GM21360 (cell line): ENCODE measurements at regions not wholly inside any gene's neighbourhood (a gene's known extent, or its start where the extent isn't known, plus 50 kb on each side); places are given as distances from the start of the nearest gene placed in this dataset.
"Not testable (repeated sequence)": the region's sequence is repeated elsewhere in the genome, so short reads cannot be mapped to it uniquely, and the experiment has no call there.

Experiments used
- ATAC-seq: cut with Tn5 transposase; IDR thresholded peaks from one replicate; pipeline ENCODE4 v1.9.1; 2021; ENCODE audit warnings: mild to moderate bottlenecking, moderate library complexity; ENCODE audit not compliant: unreplicated experiment

DNA sequence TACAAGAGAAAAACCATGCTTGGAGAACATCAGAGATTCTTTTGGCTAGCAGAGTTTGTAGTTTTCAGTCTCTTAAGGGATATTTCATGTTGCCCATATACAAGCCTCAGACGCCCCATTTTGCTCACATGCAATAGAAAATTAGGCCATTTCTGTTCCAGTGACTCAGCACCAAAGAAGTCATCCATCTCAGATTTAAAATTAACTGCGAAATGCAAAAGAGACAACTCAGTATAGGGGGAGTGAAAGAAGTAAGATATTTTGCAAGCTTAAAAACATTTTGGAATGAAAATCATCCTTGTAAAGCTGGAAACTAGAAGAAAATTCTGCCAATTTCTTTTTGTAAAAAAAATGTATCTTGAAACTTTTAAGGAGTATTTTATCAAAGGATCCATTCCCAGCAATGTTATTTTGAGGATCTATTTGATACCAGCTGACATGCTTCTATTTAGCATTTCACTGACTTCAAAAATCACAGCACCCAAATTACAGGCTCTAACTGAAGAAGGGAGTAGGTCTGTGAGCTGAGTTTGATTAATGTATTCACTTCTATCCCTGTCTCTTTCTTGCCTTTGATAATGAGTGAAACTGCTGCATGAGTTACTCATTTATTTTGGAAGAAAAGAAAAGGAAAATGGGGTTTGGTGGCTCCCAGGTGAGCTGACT, 223.7 kb upstream of the SULF2 start:
- no peak for ATAC-seq

DNA sequence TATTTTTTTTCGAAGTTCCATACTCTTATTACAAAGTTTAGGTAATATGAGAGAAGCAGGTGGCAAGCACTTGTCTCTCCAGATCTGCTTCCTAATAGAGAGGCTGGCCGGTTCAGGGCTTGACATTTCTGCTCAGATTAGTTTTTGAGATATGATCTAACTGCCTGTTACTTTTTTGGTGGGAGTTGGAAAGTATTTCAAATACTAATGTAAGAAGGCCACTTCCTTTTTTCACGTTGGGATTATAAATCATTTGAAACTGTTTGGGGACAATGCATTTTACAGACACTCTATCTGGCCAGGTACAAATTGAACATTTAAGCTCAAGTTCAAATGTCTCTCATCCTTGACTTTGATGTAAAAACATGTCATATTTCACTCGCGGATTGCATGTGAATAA, 222.1 kb upstream of the SULF2 start:
- ATAC-seq: no peak

- ATAC-seq: no peak
These were observed 221.0 kb upstream of the SULF2 start for GRCh38 chr20:48006036-48006833.

- no peak for ATAC-seq
These were observed 217.7 kb upstream of the SULF2 start for GRCh38 chr20:48003021-48003420.

DNA sequence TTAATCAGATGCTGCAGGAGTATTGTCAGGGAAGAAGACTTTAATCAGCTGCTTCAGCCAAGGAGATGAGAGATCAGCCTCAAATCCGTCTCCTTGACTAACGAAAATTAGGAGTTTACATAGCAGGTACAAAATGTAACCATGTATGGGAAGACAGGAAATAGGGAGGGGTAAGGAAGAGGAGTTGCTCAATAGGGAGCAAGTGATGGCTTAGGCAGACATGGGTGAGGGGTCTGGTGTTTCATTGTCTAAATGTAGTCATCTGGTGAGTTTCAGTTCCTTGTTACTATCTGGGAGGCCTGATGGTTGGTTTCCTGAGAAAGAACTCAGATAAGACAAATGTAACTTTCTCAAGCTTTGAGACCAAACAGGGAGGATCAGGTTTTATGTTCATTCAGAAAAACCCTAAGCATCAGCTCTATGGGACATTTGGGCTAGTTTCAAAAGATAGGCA, 217.3 kb upstream of the SULF2 start:
- peak; percentile 89 for ATAC-seq

GRCh38 chr20:47999166-47999565, 213.9 kb upstream of the SULF2 start:
- no peak for ATAC-seq

DNA sequence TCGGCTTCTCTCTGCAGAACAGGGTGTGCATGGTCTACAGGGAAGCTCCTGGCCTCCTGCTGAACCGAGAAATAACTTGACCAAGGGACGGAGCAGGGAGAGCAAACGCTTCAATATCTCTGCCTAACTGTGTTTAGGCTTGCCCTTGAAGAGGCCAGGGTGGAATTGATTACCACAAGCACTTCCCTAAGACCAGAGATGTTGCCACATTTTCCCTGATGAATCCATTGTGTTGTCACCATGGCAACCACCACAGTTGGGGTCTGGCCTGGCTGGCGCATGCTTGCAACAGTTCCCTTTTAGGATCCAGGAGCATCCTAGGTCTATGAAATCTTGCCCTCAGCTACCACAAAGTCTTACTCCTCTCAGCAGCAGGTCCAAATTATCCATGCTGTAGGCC, 213.5 kb upstream of the SULF2 start:
- no peak for ATAC-seq

GRCh38 chr20:47995661-47996060, 210.4 kb upstream of the SULF2 start:
- ATAC-seq: no peak

DNA sequence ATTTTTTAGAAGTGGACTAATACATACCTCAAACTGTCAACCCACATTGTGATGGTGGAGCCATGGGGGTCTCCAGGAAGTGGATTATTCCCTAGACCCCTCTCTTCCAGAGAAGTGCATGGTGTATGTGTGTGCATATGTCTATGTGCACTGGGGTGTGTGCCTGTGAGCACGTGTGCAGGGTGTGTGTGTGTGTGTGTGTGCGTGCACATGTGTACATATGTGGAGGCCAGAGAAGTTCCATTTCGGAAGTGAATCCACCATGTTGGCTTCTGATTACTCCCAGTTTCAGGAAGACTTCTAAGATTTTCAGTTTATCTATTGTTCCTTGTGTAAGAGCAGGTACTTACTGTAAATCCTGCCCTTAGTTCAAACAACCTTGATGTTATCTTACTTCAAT, 208.5 kb upstream of the SULF2 start:
- no peak for ATAC-seq

- no peak for ATAC-seq
These were observed 207.9 kb upstream of the SULF2 start for GRCh38 chr20:47993035-47993755.

DNA sequence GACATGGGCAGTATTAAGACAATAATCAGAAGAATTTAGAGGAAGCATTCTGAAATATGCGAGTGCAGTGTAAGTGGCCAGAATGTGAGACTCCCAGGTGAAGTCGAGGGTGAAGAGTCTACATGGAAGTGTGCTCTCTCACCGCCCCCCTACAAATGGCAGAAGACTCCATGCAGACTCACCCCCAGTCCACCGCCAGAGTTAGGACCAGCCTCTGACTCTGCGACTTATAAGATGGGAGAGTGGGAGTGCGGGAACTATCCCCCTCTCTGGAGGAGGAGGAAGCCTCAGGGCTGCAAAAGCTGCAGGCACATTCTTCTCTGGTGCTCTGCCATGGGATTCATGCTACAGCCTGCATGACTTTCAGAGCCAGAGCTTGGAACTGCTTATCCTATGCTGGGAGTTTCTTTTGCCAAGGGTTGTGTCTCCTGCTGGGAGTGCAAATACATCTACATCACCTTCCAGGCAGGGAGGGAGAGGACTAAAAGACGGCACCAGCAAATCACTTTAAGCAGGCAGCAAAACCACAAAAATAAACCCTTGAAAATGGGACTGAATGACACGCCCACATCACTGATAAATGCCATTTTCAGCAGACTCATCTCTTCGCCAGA, 206.7 kb upstream of the SULF2 start:
- ATAC-seq: no peak

GRCh38 chr20:47990507-47991150, 205.3 kb upstream of the SULF2 start:
- ATAC-seq: no peak

- ATAC-seq: no peak
These were observed 204.7 kb upstream of the SULF2 start for GRCh38 chr20:47989957-47990356.

DNA sequence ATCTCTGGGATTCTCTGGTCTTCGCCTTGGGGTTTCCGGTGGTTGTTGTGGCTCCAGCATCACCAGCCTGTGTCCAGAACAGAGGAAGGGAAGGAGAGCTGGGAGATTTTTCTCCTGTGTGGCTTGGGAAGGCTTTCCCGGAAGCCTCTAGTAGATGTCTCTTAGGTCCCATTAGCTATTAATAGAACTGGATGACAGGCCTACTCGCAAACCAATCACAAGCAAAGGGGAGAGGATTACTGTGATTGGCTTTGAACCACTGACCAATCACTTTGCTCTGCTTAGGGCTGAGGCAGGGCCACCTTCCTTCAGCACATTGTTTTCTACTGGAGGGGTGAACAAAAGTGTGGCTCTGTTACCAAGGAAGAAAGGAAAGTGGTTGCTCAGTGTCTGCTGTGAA, 203.4 kb upstream of the SULF2 start:
- no peak for ATAC-seq

DNA sequence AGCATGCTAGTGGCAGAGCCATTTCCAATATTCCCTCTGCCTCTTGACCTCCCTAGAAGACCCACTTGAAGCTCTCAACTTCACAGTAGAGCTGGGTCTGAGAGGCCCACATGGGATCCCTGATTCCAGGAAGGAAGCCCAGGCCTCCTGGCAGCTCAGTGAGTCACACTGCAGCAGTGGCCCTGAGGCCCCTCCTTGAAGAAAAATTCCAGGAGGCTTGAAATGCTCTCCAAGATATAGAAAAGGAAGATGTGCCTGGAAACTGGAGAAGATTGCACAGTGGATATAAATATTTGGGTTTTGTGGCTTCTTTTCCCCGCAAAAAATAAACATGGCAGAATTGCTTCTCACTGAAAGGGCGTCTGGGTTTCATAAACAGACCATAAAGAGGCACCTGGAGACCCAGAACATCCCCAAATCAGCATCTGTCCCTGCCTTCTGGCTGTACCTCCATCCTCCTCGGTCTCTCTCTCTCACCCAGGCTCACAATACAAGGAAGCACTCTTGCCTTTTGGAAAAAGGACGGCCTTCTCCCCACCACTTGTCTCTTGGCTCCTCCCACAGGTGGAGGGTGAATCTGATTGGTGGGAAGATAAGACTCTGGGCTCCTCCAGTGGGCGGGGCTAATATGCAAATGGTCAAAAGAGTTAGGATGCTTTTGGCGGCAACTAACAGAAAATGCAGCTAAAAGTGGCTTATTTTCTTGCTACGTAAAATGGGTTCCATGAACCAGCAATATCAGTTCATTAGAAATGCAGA, 200.0 kb upstream of the SULF2 start:
- no peak for ATAC-seq

- no peak for ATAC-seq
These were observed 199.2 kb upstream of the SULF2 start for GRCh38 chr20:47984437-47984836.

GRCh38 chr20:47983642-47984041, 198.4 kb upstream of the SULF2 start:
- not testable (repeated sequence) for ATAC-seq

- ATAC-seq: no peak
These were observed 197.5 kb upstream of the SULF2 start for GRCh38 chr20:47982574-47983360.

DNA sequence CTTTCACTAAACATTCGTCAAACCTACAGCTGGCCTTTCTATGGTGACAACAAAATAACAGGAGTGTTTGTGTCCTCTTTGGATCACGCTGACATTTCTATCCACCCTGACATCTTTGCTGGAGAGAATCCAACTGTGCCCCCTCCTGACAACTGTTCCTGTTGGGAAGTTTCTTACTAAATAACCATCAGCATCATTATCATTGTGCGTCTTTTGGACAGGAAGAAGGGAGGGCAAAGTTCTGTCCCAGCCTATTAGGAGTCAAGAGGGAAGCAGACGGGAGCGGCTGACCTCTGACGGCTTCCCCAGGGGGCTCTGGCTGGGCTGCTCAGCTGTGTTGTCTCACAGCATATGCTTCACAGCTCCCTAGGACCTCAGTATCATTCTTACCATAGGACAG, 195.9 kb upstream of the SULF2 start:
- ATAC-seq: no peak
